ENCODE measurements at regions not wholly inside any gene's neighbourhood (a gene's known extent, or its start where the extent isn't known, plus 50 kb on each side); places are given as distances from the start of the nearest gene placed in this dataset.

DNA sequence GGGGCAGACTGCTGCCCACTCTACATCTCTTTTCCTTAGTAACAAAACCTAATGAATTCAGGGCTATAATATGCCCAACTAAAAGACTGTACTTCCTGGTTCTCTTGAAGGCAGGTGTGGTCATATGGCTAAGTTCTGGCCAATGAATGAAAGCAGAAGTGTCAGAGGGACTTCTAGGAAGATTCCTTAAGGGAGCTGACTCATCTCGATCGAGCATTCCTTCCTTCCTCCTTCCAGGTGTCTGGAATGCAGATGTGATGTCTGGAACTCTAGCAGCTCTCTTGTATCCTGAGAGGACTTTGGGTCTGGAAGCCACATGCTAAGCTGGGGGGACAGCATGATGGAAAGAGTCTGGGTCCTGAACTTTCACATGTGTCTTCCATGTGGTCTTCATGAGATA is 116.2 kb upstream of the STX18 start:
- no peak for TF ChIP-seq EZH2 (IDR thresholded peaks at IDR 0.05)
- TF ChIP-seq, protein P1, sequence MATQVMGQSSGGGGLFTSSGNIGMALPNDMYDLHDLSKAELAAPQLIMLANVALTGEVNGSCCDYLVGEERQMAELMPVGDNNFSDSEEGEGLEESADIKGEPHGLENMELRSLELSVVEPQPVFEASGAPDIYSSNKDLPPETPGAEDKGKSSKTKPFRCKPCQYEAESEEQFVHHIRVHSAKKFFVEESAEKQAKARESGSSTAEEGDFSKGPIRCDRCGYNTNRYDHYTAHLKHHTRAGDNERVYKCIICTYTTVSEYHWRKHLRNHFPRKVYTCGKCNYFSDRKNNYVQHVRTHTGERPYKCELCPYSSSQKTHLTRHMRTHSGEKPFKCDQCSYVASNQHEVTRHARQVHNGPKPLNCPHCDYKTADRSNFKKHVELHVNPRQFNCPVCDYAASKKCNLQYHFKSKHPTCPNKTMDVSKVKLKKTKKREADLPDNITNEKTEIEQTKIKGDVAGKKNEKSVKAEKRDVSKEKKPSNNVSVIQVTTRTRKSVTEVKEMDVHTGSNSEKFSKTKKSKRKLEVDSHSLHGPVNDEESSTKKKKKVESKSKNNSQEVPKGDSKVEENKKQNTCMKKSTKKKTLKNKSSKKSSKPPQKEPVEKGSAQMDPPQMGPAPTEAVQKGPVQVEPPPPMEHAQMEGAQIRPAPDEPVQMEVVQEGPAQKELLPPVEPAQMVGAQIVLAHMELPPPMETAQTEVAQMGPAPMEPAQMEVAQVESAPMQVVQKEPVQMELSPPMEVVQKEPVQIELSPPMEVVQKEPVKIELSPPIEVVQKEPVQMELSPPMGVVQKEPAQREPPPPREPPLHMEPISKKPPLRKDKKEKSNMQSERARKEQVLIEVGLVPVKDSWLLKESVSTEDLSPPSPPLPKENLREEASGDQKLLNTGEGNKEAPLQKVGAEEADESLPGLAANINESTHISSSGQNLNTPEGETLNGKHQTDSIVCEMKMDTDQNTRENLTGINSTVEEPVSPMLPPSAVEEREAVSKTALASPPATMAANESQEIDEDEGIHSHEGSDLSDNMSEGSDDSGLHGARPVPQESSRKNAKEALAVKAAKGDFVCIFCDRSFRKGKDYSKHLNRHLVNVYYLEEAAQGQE (IDR thresholded peaks at IDR 0.05; ENCODE audit: low read depth) = no peak
- TF ChIP-seq, protein P2, sequence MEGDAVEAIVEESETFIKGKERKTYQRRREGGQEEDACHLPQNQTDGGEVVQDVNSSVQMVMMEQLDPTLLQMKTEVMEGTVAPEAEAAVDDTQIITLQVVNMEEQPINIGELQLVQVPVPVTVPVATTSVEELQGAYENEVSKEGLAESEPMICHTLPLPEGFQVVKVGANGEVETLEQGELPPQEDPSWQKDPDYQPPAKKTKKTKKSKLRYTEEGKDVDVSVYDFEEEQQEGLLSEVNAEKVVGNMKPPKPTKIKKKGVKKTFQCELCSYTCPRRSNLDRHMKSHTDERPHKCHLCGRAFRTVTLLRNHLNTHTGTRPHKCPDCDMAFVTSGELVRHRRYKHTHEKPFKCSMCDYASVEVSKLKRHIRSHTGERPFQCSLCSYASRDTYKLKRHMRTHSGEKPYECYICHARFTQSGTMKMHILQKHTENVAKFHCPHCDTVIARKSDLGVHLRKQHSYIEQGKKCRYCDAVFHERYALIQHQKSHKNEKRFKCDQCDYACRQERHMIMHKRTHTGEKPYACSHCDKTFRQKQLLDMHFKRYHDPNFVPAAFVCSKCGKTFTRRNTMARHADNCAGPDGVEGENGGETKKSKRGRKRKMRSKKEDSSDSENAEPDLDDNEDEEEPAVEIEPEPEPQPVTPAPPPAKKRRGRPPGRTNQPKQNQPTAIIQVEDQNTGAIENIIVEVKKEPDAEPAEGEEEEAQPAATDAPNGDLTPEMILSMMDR (IDR thresholded peaks at IDR 0.05 in 2 of 3, conservative IDR thresholded peaks at IDR 0.05 in 1 of 3; ENCODE audit: borderline replicate concordance in 1 of 3, insufficient read depth in 1 of 3, low read depth in 2 of 3, low read length in 2 of 3) = no peak
- TF ChIP-seq JUND (IDR thresholded peaks at IDR 0.05) = peak; percentile 67
- TF ChIP-seq POLR2AphosphoS5 (IDR thresholded peaks at IDR 0.05; ENCODE audit: low read depth, low read length) = peak; percentile 52; the same call in 1 of the 2 replicates
- no peak for TF ChIP-seq CEBPB (IDR thresholded peaks at IDR 0.05; ENCODE audit: low read depth)
- no peak for TF ChIP-seq POLR2A (IDR thresholded peaks at IDR 0.05; ENCODE audit: borderline replicate concordance, extremely low read depth, insufficient read depth, insufficient read length)
- TF ChIP-seq SIN3A (IDR thresholded peaks at IDR 0.05; ENCODE audit: low read depth) = no peak
- TF ChIP-seq, protein P3, sequence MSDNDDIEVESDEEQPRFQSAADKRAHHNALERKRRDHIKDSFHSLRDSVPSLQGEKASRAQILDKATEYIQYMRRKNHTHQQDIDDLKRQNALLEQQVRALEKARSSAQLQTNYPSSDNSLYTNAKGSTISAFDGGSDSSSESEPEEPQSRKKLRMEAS (IDR thresholded peaks at IDR 0.05) = peak; percentile 40; the same call in 1 of the 2 replicates
- TF ChIP-seq EZH2phosphoT487 (IDR thresholded peaks at IDR 0.05; ENCODE audit: borderline replicate concordance) = no peak
- no peak for TF ChIP-seq ZNF274 (IDR thresholded peaks at IDR 0.05; ENCODE audit: low read depth, low read length)
- no peak for TF ChIP-seq TCF7L2 (IDR thresholded peaks at IDR 0.05; ENCODE audit: borderline replicate concordance, extremely low read depth, insufficient read depth, insufficient read length)
- no peak for TF ChIP-seq SRF (IDR thresholded peaks at IDR 0.05; ENCODE audit: low read depth)
